Right atrium auricular region (tissue), 2 donors: ENCODE measurements at regions not wholly inside any gene's neighbourhood (a gene's known extent, or its start where the extent isn't known, plus 50 kb on each side); places are given as distances from the start of the nearest gene placed in this dataset.

ENCODE experiments used
- DNase-seq: peaks from one replicate; pipeline ENCODE4 v3.0.0-alpha.2; 2019; ENCODE audit warnings: low spot score
- H3K27ac ChIP-seq, 2 donors: fragments of 200-600 bp; sonication (generic); 1 replicate in 1 of 2; 2 replicates in 1 of 2; pipeline ENCODE4 v1.5.1; 2016 to 2019
- H3K27me3 ChIP-seq, 2 donors: fragments of 200-600 bp; sonication (generic); one replicate each; pipeline versions ENCODE4 v1.5.1 to v1.6.0; 2017 to 2019
- H3K36me3 ChIP-seq: fragments of 200-600 bp; sonication (generic); one replicate; pipeline ENCODE4 v1.5.1; 2016
- H3K4me1 ChIP-seq, 2 donors: fragments of 200-600 bp; sonication (generic); one replicate each; pipeline versions ENCODE4 v1.5.1 to v1.6.0; 2017 to 2019
- H3K4me3 ChIP-seq, 2 donors: fragments of 200-600 bp; sonication (generic); 1 replicate in 1 of 2; 2 replicates in 1 of 2; pipeline ENCODE4 v1.5.1; 2017 to 2019; ENCODE audit warnings: mild to moderate bottlenecking in 1 of 2, moderate library complexity in 1 of 2
- H3K9me3 ChIP-seq, 2 donors: fragments of 200-600 bp; sonication (generic); one replicate each; pipeline ENCODE4 v1.5.1; 2019
- CTCF ChIP-seq, 2 donors: fragments of 200-600 bp; sonication (generic); IDR thresholded peaks; one replicate each; pipeline ENCODE4 v1.5.1; 2019; ENCODE audit warnings: antibody characterized with exemption in 2 of 2

GRCh38 chr1:87179076-87179810 lies 149.4 kb upstream of the LMO4 start:
- H3K27ac ChIP-seq: no peak overlapping the region
- DNase-seq: no peak
- no peak for TF ChIP-seq CTCF (IDR thresholded peaks at IDR 0.05)

GRCh38 chr1:87179851-87180519 lies 148.7 kb upstream of the LMO4 start:
- no peaks in the 10 kb centered on the region for H3K9me3 ChIP-seq
- H3K4me1 ChIP-seq: no peaks in the 10 kb centered on the region
- DNase-seq: no peak
- no peaks in the 10 kb centered on the region for H3K36me3 ChIP-seq
- TF ChIP-seq CTCF (IDR thresholded peaks at IDR 0.05): no peak
- no peak overlapping the region for H3K27ac ChIP-seq
- no peaks in the 10 kb centered on the region for H3K27me3 ChIP-seq
- H3K4me3 ChIP-seq: no peak overlapping the region

More at GRCh38 chr1:87179076-87179810, 149.4 kb upstream of the LMO4 start:
- Histone ChIP-seq H3K4me1 (no peaks in the 10 kb centered on the region), H3K36me3 (no peaks in the 10 kb centered on the region), H3K9me3 (no peaks in the 10 kb centered on the region), H3K27me3 (no peaks in the 10 kb centered on the region), H3K4me3 (no peak overlapping the region)

- H3K4me3 ChIP-seq: no peak overlapping the region
- H3K36me3 ChIP-seq: no peaks in the 10 kb centered on the region
- no peak overlapping the region for H3K27ac ChIP-seq
- no peaks in the 10 kb centered on the region for H3K4me1 ChIP-seq
- no peaks in the 10 kb centered on the region for H3K9me3 ChIP-seq
- DNase-seq: peak; percentile 61
- no peaks in the 10 kb centered on the region for H3K27me3 ChIP-seq
- TF ChIP-seq CTCF (IDR thresholded peaks at IDR 0.05): no peak
Measured at GRCh38 chr1:87180682-87181081, 148.0 kb upstream of the LMO4 start.

GRCh38 chr1:87182611-87183010 lies 146.1 kb upstream of the LMO4 start:
- no peaks in the 10 kb centered on the region for H3K36me3 ChIP-seq
- TF ChIP-seq CTCF (IDR thresholded peaks at IDR 0.05): no peak
- DNase-seq: no peak

GRCh38 chr1:87185077-87185476 lies 143.6 kb upstream of the LMO4 start:
- Histone ChIP-seq H3K27me3 (no peaks in the 10 kb centered on the region), H3K4me1 (no peaks in the 10 kb centered on the region), H3K9me3 (no peaks in the 10 kb centered on the region), H3K27ac (no peak overlapping the region), H3K4me3 (no peak overlapping the region), H3K36me3 (no peaks in the 10 kb centered on the region)
- no peak for DNase-seq
- TF ChIP-seq CTCF (IDR thresholded peaks at IDR 0.05): no peak

More at GRCh38 chr1:87182611-87183010, 146.1 kb upstream of the LMO4 start:
- no peak overlapping the region for H3K4me3 ChIP-seq
- H3K27me3 ChIP-seq: no peaks in the 10 kb centered on the region
- H3K9me3 ChIP-seq: no peaks in the 10 kb centered on the region
- no peaks in the 10 kb centered on the region for H3K4me1 ChIP-seq
- no peak overlapping the region for H3K27ac ChIP-seq
